ENCODE measurements at regions not wholly inside any gene's neighbourhood (a gene's known extent, or its start where the extent isn't known, plus 50 kb on each side); places are given as distances from the start of the nearest gene placed in this dataset.

DNA sequence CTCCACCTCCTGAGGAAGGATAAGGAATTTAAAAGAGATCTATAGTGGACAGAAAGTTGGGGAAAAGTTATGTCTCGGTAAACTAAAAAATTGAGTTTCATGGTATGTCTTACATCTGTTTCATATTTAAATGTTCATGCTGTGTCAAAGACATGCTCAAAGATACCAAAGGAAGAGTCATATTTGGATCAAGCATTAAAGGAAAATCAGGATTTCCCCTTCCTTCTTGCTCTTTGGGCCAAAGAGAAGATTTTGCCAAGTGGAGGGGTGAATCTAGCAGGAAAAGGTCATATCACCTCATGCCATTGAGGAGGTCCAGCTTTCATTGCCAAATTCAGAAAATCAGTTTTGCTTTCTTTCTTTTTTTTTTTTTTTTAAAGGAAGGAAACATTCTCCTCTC, 192.4 kb downstream of the OGFRL1 start:
- no peak for DNase-seq (ENCODE audit: low read depth)

GRCh38 chr6:71481801-71482200, 193.2 kb downstream of the OGFRL1 start:
- DNase-seq (ENCODE audit: low read depth) = no peak

DNA sequence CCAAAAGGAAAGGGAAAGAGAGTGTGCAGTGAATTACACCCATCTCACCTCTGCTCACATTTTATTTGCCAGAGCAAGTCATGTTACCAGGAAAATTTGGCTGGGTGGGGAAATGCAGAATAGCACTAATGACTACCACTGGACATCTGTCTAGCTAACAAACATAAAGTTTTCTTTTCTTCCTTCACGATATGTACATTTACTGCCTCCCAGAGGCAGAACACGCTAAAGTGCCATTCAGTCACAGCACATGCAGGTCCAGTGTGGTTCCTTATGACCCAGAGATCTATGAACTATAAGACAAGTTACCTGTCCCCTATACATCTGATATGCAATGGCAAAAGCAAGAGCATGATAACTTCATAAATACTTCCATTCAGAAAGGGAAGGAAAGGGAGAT, 194.1 kb downstream of the OGFRL1 start:
- no peak for DNase-seq (ENCODE audit: low read depth)

DNA sequence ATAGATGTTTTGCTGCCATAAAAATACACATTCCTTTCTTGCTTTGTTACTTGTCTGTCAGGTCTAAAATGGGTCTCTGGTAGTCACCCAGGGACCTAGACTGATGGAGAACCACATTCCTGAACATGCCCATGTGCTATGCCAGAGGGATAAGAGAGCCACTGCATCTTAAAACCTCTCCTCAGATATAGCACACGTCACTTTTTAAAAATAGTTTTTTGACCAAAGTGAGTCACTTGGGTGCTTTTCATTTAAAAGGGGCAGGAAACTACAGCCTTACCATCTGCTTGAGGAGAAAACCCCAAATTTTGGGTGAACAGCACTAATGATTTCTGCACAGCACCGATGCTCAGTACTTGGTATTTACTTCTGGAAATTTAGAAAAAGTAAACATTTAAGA, 197.8 kb downstream of the OGFRL1 start:
- DNase-seq (ENCODE audit: low read depth) = no peak

GRCh38 chr6:71488186-71488585, 199.6 kb downstream of the OGFRL1 start:
- no peak for DNase-seq (ENCODE audit: low read depth)

DNA sequence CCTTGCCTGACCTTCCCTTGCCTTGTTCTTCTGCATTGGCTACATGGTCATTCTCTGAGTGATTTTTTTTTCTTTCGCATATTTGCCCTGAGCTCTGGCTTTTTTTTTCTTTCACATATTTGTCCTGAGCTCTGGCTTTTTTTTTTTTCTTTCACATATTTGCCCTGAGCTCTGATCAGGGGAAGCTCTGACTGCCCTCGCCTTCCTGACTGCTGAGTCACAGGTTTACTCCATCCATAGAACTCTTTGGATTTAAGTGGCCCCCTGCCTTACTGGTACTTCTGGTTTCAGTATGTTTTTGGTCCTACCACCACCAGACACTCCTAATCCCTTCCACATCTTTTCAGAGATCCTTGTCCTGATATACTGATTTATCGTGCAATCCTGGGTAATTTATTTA, 201.1 kb downstream of the OGFRL1 start:
- peak; percentile 75 for DNase-seq (ENCODE audit: low read depth)

GRCh38 chr6:71490876-71491275, 202.3 kb downstream of the OGFRL1 start:
- DNase-seq (ENCODE audit: low read depth) = no peak

GRCh38 chr6:71491844-71492243, 203.2 kb downstream of the OGFRL1 start:
- no peak for DNase-seq (ENCODE audit: low read depth)

- no peak for DNase-seq (ENCODE audit: low read depth)
These were observed 204.1 kb downstream of the OGFRL1 start for GRCh38 chr6:71492668-71493067.

GRCh38 chr6:71496018-71496721, 207.6 kb downstream of the OGFRL1 start:
- no peak for DNase-seq (ENCODE audit: low read depth)

GRCh38 chr6:71496722-71497033, 208.1 kb downstream of the OGFRL1 start:
- no peak for DNase-seq (ENCODE audit: low read depth)

DNA sequence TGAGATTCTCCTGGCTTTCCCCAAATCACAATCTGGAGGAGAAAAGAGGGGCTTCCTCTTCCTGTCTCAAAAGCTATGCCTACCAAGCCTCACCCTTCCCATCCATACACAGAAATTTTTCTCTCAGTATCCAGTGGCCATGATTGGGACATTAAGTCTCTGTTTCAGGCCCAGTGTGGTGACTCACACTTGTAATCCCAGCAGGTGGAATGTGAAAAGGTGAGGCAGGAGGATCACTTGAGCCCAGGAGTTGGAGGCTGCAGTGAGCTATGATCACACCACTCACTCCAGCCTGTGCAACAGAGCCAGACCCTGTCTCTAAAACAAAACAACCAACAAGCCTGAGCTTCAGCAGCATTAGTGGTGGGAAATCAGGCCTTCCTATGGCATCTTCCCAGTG, 210.0 kb downstream of the OGFRL1 start:
- DNase-seq (ENCODE audit: low read depth) = no peak

DNA sequence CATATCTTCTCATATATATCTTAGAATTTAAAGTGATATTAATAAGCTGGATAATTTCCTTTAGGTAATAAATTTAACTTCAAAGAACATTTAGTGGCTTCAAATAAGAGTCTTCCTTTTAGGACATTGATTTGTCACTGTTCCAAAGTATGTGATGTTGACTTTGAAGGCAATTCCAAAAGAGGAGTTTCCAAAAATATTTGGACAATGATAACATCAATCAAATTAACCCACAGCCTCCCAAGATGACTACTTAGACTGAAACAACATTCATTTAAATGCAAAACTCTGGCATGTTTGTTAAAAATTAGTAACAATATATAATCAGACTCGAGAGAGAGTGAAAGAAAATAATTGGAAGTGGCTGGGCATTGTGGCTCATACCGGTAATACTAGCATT, 211.1 kb downstream of the OGFRL1 start:
- DNase-seq (ENCODE audit: low read depth) = no peak

DNA sequence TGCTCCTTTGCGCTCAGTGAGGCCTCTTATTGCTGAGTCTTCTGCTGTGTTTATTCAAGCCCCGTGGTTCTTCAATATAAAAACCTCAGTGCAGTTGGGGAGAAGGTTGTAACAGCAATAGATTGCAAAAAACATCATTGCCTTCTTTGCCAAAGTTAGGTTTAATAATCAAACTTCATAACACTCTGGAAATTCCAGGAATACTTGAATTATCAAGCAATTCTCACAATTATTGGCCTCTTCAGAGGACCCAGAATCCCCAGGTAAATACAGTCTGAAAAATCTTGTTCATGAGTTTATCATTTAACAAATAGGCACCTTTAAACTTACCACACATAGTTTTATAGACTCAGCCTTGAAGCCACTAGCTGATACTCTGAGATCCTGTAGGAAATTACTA, 213.6 kb downstream of the OGFRL1 start:
- no peak for DNase-seq (ENCODE audit: low read depth)

- DNase-seq (ENCODE audit: low read depth) = no peak
These were observed 214.3 kb downstream of the OGFRL1 start for GRCh38 chr6:71502956-71503355.

DNA sequence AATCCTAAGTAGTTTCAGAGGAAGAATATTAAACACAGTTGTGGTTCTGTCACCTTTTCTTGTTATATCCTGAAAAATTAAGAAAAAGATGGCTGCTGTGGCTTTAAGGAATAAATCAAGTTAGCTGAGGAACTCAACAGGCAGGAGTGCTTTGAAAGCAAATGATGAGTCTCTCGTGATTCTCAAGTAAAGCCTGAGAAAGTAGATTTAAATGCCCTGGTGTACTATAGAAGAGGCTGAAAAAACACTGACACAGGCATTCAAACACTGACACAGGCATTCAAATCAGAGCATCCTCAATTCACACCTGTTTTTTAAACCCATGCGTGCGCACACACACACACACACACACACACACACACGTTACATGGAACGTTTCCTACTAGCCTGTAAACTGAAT, 218.6 kb downstream of the OGFRL1 start:
- no peak for DNase-seq (ENCODE audit: low read depth)

DNA sequence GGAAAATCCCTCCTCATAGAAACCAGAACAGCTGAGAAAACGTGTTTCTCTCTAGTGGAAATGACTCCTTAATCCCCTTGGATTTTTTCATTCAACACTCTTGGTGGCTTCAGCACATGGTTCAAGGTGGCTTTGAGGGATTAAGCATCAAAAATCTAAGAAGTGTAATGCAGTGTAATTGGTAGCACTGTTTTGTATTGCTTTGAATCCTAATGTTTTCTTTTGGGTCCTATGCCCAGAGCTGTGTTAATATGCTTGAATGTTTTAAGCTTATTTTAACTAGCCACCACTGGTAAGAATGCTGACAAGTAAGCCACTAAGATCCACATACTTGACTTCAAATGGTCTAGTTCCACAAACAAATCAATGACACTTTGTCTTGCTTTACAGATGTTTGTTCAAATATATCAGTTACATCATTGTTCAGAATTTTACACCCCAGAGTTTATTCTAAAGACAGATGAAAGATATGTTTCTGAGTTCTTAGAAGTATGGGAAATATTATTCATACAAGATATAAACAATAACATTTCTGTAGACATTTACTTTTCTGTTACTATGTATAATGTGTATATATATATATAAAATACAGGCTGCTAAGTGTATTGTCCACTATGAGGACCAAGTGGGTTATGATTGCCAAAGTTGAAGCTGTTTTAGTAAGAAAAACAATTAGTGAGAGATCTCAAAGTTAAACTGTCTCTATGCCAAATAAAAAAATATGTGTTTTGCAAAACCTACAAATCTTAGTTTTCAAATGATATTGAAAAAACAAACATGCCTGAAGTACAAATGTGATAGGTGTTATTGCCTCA, 220.8 kb downstream of the OGFRL1 start:
- no peak for DNase-seq (ENCODE audit: low read depth)

- peak; percentile 65 for DNase-seq (ENCODE audit: low read depth)
These were observed 221.6 kb downstream of the OGFRL1 start for GRCh38 chr6:71510057-71510713.

DNA sequence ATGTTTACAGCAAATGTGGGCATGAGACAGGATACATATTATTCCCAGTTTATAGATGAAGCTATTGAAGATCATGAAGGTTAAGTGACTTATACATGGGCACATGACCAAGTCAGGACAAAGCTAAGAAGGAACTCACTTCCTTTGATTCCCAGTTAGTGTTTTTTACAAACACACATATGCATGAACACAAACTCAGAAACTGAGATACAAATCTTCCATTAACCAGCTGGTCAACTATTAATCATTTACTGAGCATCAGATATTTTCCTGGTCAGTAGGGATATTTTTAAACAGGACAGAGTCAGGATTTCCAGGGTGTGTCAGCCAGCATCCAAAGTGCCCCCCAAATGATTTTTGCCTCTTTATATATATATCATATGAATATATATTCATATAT, 222.2 kb downstream of the OGFRL1 start:
- no peak for DNase-seq (ENCODE audit: low read depth)

DNA sequence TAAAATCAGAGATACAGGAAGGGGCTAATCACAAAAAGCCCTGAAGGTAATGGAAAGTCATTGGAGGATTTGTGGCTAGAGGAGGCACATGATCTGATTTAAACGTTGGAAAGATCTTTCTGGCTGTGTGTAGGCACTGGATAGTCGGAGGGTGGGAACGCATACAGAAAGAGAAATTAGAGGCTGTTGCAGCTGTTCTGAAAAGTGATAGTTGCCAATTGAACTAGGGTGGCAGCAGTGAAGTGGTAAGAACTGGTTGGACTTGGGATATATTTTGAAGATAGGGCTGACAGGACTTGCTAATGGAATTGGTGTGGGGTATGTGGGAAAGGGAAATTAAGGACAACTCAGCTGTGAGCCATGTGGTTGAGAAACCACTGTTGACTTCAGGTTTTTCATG, 223.6 kb downstream of the OGFRL1 start:
- no peak for DNase-seq (ENCODE audit: low read depth)

DNA sequence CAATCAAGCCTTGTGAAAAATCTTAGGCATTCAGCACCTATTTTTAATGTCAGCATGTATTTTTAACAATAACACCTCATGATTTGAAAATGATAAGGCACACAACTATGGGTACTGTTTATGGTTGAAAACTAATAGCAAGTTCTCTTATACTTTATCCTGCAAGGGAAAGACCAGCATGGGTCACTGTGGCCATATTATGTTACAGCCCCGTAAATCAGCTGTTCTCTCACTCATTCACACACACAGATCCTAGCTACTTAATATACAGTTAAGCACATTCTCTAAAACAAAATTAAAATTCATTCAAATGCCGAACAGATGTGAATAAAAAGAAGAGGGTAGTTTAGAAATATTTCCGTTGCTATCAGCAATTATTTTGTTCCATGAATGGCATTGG, 224.4 kb downstream of the OGFRL1 start:
- DNase-seq (ENCODE audit: low read depth) = no peak

DNA sequence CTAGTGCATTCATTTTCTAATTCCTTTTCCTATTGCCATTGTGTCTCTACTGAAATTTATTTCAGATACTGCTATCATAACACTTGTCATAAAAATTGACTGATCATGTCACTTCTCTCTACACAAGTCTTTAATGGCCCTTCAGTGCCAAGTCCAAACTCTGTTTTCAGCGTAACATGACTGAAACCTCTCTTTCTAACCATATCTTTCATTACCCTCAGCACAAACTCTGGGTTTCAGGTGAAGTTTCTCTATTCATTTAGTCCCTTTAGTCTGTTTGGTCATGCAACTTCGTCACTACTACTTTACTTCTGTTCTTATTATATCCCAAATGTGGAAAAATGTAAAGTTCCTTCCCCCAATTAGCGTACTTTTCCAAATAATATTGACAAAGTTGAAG, 234.9 kb downstream of the OGFRL1 start:
- no peak for DNase-seq (ENCODE audit: low read depth)

GRCh38 chr6:71524201-71524600, 235.6 kb downstream of the OGFRL1 start:
- DNase-seq (ENCODE audit: low read depth) = no peak

All from fibroblast of the conjunctiva (primary cell).